Stomach (tissue), 4 donors: ENCODE measurements at regions not wholly inside any gene's neighbourhood (a gene's known extent, or its start where the extent isn't known, plus 50 kb on each side); places are given as distances from the start of the nearest gene placed in this dataset.

ENCODE experiments used
- CTCF ChIP-seq, 7 experiments: fragments of 450-650 bp in 4 of 7; fragments of 200-600 bp in 3 of 7; sonication (generic) in 3 of 7; IDR thresholded peaks; one replicate each; pipeline ENCODE4 v1.5.1; 2016 to 2019; ENCODE audit warnings: antibody characterized with exemption in 7 of 7, control low read depth in 2 of 7, mild to moderate bottlenecking in 1 of 7
- POLR2A ChIP-seq, 4 donors: fragments of 450-650 bp; IDR thresholded peaks; one replicate each; pipeline ENCODE4 v1.6.1; 2016; ENCODE audit warnings: antibody characterized with exemption in 4 of 4, control low read depth in 2 of 4, mild to moderate bottlenecking in 1 of 4, moderate library complexity in 1 of 4

- TF ChIP-seq CTCF (IDR thresholded peaks at IDR 0.05), result no peak
- TF ChIP-seq POLR2A (IDR thresholded peaks at IDR 0.05), result no peak
These were observed 191.0 kb upstream of the AFF2 start for GRCh38 chrX:148309413-148309812.
